ENCODE measurements at regions not wholly inside any gene's neighbourhood (a gene's known extent, or its start where the extent isn't known, plus 50 kb on each side); places are given as distances from the start of the nearest gene placed in this dataset.

DNA sequence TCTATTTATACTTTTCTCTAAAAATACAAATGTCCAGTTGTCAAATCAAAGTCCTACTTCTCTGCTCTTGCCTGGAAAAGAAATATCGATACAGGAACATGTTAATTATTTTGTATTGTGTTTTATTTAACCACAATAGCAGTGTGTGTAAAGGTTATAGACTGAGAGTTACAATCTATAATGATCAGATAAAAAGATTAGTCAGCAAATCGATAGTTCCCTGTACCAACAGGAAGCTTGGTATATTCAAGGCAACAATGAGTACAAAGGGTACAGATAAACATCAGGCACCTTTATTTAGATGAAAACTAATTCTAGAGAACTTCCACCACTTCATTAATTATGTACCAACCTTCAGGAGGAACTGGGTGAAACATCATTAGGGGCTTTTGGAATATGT is 469.5 kb downstream of the GBA3 start:
- no peaks in the 10 kb centered on the region for H3K9me3 Mint-ChIP-seq
- CTCF ChIA-PET: interaction anchor here (0.6 kb wide), 1 partner anchor 129 kb away, joined by 4 read pairs; no protein-coding TSS in a partner anchor
- no peaks in the 10 kb centered on the region for H3K36me3 Mint-ChIP-seq (ENCODE audit: low read depth)
- H3K4me3 Mint-ChIP-seq: no peak overlapping the region
- H3K27me3 Mint-ChIP-seq: no peaks in the 10 kb centered on the region
- POLR2A ChIA-PET: no interaction called here
- H3K4me1 Mint-ChIP-seq: no peaks in the 10 kb centered on the region
- no peak for DNase-seq
- no peak overlapping the region for H3K27ac Mint-ChIP-seq

DNA sequence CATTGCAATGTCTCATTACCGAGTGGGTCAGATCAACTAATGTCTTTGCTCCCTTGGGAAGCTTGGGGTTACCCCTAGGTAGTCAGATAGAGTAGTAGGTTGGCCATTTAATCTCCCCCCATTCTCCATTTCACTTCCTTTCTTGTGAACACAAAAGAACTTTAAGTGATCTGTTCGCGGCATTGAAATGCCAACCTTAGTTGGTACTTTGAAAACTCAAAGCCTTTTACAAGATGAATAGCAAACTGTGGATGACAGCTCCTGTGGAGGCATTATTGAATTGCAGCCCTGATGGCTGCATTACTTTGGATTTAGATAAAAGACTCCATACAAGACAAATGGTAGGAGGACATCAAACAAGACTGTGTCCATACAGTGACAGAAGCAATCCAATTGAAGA is 469.1 kb downstream of the GBA3 start:
- H3K4me3 Mint-ChIP-seq: no peak overlapping the region
- CTCF ChIA-PET: no interaction called here
- DNase-seq: no peak
- no peaks in the 10 kb centered on the region for H3K9me3 Mint-ChIP-seq
- H3K27ac Mint-ChIP-seq: no peak overlapping the region
- no peaks in the 10 kb centered on the region for H3K27me3 Mint-ChIP-seq
- no peaks in the 10 kb centered on the region for H3K36me3 Mint-ChIP-seq (ENCODE audit: low read depth)
- POLR2A ChIA-PET: no interaction called here
- no peaks in the 10 kb centered on the region for H3K4me1 Mint-ChIP-seq

DNA sequence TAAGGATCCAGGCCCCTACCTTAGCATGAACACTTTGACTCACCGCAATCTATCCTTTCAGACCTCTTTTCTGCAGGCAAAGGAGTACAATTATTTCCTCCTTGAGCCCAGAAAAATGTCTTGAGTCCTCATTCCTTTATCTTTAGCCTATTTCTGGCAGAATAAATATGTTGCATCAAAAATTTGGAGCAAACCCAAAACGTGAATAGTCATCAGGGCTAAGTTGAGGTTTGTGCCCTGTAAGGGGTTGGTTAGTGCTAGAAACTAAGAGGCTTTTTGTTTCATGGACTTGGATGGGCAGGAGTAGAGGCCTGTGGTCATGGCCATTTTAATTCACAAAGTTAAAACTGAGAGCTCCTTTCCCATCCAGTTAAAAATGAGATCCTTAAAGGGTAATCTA is 460.3 kb downstream of the GBA3 start:
- Mint-ChIP-seq H3K9me3 (no peaks in the 10 kb centered on the region), H3K4me1 (no peaks in the 10 kb centered on the region), H3K4me3 (no peak overlapping the region), H3K27me3 (no peaks in the 10 kb centered on the region), H3K27ac (no peak overlapping the region), H3K36me3 (ENCODE audit: low read depth) (no peaks in the 10 kb centered on the region)
- no peak for DNase-seq
- ChIA-PET POLR2A (no interaction called here), CTCF (no interaction called here)

DNA sequence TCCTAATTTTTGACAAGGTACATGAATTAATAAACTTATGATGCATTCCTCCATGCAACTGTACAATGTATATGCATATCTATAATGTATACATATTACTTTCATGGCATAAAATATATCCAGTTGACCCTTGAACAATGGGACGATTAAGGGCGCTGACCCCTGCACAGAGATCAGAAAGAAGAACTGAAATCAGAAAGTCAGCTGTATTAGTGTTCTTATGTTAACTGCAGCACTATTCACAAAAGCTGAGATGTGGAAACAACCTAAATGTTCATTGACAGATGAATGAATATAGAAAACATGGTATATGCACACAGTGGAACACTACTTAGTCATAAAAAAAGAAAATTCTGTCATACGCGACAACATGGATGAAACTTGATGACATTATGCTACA is 457.1 kb downstream of the GBA3 start:
- no peak for DNase-seq
- POLR2A ChIA-PET: no interaction called here
- CTCF ChIA-PET: no interaction called here
- no peak overlapping the region for H3K4me3 Mint-ChIP-seq
- H3K27me3 Mint-ChIP-seq: no peaks in the 10 kb centered on the region
- no peaks in the 10 kb centered on the region for H3K36me3 Mint-ChIP-seq (ENCODE audit: low read depth)
- H3K9me3 Mint-ChIP-seq: no peaks in the 10 kb centered on the region
- H3K4me1 Mint-ChIP-seq: no peaks in the 10 kb centered on the region
- no peak overlapping the region for H3K27ac Mint-ChIP-seq

DNA sequence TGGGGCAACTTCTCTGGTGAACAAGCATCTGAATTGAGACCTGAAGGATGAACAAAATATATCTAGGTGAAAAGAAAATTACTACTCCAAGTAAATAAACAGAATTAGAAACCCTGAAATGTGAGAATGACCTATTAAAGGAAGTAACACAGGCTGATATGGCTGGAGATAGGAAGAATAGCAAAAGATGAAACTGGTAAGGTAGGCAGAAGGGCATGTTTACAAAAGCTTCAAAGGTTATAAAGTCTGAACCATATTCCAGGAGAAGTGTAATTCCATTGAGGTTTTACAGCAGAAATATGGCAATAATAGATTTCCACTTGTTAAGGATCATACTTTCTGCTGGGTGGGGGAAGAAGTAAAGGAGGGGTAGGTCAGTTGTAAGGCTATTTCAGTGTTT is 452.0 kb downstream of the GBA3 start:
- CTCF ChIA-PET: no interaction called here
- POLR2A ChIA-PET: no interaction called here

DNA sequence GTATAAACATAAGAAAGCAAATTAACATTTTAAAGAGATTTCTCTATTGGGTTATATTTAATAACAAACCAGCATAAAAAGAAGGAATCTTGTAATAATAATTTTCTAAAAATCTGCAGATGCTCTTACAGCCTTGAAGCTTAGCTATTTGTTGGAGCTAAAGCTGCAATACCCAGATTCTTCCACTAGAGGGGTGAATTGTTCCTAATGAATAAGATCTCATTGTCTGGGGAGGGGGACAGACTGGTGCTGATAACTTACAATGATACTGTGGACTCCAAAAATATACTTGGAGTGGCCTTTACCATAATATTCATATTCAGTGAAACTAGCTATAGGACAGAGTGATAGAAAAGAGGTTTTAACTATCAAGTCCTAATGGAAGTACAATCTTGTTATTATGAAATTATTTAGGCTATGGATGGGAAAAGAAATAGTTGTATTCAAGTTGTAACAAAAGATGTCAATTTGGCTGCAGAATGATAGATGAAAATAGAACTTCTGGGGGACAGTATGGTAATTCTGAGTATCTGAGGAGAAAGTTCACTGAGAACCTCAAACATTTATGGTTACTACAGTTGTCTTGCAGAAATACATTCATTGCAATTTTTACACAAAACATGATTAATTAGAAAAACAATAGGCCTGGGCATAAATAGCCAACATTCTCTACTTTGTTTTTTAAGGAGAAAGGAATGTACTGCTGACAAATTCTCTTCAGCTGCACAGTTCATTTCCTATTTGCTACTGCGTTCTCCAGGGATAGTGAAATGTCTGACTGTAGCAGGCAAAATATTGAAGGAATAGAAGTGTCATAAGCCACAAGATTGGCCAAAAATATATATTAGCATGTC is 443.3 kb downstream of the GBA3 start:
- DNase-seq: peak; percentile 21
- H3K27ac Mint-ChIP-seq: no peak overlapping the region
- H3K4me3 Mint-ChIP-seq: no peak overlapping the region
- no peaks in the 10 kb centered on the region for H3K9me3 Mint-ChIP-seq
- no peaks in the 10 kb centered on the region for H3K27me3 Mint-ChIP-seq
- H3K4me1 Mint-ChIP-seq: no peaks in the 10 kb centered on the region
- no peaks in the 10 kb centered on the region for H3K36me3 Mint-ChIP-seq (ENCODE audit: low read depth)
- ChIA-PET CTCF (interaction anchor here (0.7 kb wide), 1 partner anchor 13 kb away, joined by 3 read pairs; no protein-coding TSS in a partner anchor), POLR2A (no interaction called here)

More for the DNA sequence above, 452.0 kb downstream of the GBA3 start:
- Mint-ChIP-seq H3K27ac (no peak overlapping the region), H3K9me3 (no peaks in the 10 kb centered on the region), H3K36me3 (ENCODE audit: low read depth) (no peaks in the 10 kb centered on the region), H3K4me3 (no peak overlapping the region), H3K27me3 (no peaks in the 10 kb centered on the region), H3K4me1 (no peaks in the 10 kb centered on the region)
- no peak for DNase-seq

DNA sequence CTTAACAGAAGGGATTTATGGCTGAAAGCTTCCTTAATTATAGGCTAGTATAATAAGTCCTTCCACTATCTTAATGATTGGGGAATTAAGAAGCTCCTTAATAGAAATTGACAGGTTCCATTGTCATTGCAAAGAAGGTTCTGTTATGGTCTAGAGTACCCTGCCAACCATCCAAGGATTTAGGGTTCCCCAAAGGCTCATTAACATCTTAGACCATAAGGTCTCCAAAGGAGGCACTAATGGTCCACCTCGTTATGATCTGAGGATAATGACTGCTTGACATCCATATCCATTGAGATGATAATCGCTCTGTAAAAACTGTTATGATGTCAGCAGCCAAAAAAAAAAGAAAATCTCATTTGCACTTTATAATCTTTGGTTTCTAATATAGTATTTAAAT is 441.6 kb downstream of the GBA3 start:
- Mint-ChIP-seq H3K4me3 (no peak overlapping the region), H3K27ac (no peak overlapping the region), H3K9me3 (no peaks in the 10 kb centered on the region), H3K27me3 (no peaks in the 10 kb centered on the region), H3K36me3 (ENCODE audit: low read depth) (no peaks in the 10 kb centered on the region), H3K4me1 (no peaks in the 10 kb centered on the region)
- CTCF ChIA-PET: no interaction called here
- POLR2A ChIA-PET: no interaction called here
- DNase-seq: no peak

DNA sequence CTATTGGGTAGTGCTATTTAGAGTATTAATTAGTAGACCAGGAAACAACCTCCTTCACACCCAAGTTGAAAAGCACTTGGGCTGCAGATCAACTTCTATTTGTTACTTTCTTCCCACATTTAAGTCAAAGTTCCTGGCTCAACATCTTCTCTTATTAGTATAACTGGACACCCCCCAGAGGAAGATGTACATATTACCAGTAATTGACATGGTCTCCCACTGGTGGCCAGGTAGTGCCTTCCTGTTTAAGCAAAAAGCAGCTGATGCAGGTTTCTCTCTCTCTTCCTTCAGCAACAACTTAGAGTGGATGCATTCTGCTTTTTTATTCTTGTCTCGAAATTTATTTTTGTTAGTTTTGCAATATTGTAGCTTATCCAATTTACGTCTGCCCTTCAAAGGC is 438.1 kb downstream of the GBA3 start:
- ChIA-PET POLR2A (no interaction called here), CTCF (interaction anchor here (0.9 kb wide), 1 partner anchor 8 kb away, joined by 3 read pairs; no protein-coding TSS in a partner anchor)
- Mint-ChIP-seq H3K4me1 (no peaks in the 10 kb centered on the region), H3K27me3 (no peaks in the 10 kb centered on the region), H3K4me3 (no peak overlapping the region), H3K27ac (no peak overlapping the region), H3K9me3 (no peaks in the 10 kb centered on the region), H3K36me3 (ENCODE audit: low read depth) (no peaks in the 10 kb centered on the region)
- no peak for DNase-seq

DNA sequence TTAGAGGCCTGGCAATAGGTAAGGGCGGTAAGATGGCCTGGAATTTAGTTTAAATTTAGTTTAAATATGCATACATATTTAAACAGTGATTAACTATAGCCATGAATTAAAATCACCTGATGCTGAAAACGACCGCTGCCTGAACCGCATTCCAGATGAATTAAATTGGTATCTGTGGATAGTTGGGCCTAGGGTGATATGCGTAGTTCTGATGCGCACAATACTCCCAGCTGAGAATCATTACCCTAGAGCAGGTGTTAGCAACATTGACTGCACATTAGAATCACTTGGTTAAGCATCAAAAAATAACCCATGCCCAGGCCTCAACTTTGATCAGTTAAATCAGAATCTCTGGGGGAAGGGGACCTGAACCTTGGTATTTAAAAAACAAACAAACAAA is 432.4 kb downstream of the GBA3 start:
- H3K9me3 Mint-ChIP-seq: no peaks in the 10 kb centered on the region
- H3K4me3 Mint-ChIP-seq: no peak overlapping the region
- no peaks in the 10 kb centered on the region for H3K36me3 Mint-ChIP-seq (ENCODE audit: low read depth)
- no peaks in the 10 kb centered on the region for H3K27me3 Mint-ChIP-seq
- CTCF ChIA-PET: no interaction called here
- POLR2A ChIA-PET: no interaction called here
- H3K27ac Mint-ChIP-seq: no peak overlapping the region
- no peaks in the 10 kb centered on the region for H3K4me1 Mint-ChIP-seq
- no peak for DNase-seq

DNA sequence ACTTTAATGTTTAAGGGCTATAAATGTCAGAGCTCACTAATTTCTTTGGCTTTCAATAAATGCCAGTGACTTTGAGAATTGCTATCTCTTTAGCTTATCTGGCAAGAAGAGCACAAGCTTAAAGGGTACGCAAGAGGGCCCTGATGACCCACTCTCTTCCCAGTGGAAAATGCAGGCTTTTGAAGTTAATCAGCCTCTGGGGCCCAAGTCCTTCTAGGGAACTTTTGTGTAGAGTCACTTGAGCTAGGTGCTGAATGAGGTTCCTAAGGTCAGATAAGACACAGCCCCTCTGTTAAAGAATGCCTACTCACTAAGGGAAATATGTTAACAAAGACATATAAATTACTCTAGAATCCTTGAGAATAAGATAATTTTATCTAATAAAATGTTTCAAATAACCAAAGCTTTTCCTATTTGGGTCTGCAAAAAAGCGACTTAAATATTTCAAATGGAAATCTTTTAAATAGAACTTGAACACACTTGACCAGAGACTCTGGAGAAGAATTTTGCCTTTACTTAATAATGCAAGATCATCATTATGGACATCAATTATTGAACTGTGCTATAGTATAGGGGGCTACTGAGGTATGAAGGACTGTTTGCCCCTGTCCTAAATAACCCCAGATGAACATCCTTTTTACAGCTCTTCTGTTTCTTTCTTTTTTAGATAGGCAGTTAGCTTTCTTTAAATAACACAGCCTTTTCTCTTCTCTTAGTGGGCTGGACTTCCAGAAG is 430.1 kb downstream of the GBA3 start:
- H3K4me3 Mint-ChIP-seq: no peak overlapping the region
- no peaks in the 10 kb centered on the region for H3K4me1 Mint-ChIP-seq
- ChIA-PET CTCF (interaction anchor here (0.9 kb wide), 1 partner anchor 13 kb away, joined by 3 read pairs; no protein-coding TSS in a partner anchor), POLR2A (no interaction called here)
- no peaks in the 10 kb centered on the region for H3K27me3 Mint-ChIP-seq
- no peaks in the 10 kb centered on the region for H3K36me3 Mint-ChIP-seq (ENCODE audit: low read depth)
- DNase-seq: no peak
- no peak overlapping the region for H3K27ac Mint-ChIP-seq
- H3K9me3 Mint-ChIP-seq: no peaks in the 10 kb centered on the region

DNA sequence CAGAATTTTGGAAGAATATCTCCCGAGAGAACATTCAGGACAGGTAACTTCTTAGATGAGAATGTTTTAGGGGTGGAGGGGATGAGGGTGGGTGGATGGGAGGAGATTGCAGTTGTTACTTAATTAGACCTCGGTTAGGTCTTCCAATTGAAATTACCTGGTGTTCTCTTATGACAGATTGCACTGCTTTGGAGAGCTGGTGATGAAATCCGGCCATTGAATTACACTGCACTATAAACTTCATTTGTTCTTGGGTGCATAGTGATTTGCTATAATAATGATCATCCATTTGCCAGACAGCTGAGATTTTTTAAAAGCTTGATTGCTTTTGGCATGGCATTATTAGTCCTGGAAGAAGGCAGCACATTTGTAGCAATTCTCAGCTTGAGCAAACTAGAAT is 427.6 kb downstream of the GBA3 start:
- H3K4me3 Mint-ChIP-seq: no peak overlapping the region
- H3K4me1 Mint-ChIP-seq: no peaks in the 10 kb centered on the region
- POLR2A ChIA-PET: no interaction called here
- no peaks in the 10 kb centered on the region for H3K36me3 Mint-ChIP-seq (ENCODE audit: low read depth)
- H3K27me3 Mint-ChIP-seq: no peaks in the 10 kb centered on the region
- DNase-seq: no peak
- no peaks in the 10 kb centered on the region for H3K9me3 Mint-ChIP-seq
- CTCF ChIA-PET: no interaction called here
- H3K27ac Mint-ChIP-seq: no peak overlapping the region

DNA sequence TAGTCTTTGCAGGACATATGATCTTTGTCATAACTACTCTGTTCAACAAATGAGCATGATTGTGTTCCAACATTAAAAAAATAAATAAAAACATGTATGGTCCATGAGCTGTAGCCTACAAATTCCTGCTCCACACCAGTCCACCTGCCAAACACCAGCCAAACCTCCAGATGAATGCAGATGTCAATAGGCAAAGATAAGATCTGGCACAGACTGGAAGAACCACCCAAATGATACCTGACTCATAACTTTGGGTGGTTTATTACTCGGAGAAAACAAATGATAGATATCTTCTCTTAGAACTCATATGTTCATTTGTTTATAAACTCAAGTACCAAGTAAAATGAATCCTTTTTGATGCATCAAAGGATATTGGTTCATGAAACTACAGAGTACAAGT is 425.1 kb downstream of the GBA3 start:
- H3K4me3 Mint-ChIP-seq: no peak overlapping the region
- no peak overlapping the region for H3K27ac Mint-ChIP-seq
- POLR2A ChIA-PET: no interaction called here
- no peaks in the 10 kb centered on the region for H3K9me3 Mint-ChIP-seq
- H3K4me1 Mint-ChIP-seq: no peaks in the 10 kb centered on the region
- CTCF ChIA-PET: no interaction called here
- H3K27me3 Mint-ChIP-seq: no peaks in the 10 kb centered on the region
- H3K36me3 Mint-ChIP-seq (ENCODE audit: low read depth): no peaks in the 10 kb centered on the region
- no peak for DNase-seq

DNA sequence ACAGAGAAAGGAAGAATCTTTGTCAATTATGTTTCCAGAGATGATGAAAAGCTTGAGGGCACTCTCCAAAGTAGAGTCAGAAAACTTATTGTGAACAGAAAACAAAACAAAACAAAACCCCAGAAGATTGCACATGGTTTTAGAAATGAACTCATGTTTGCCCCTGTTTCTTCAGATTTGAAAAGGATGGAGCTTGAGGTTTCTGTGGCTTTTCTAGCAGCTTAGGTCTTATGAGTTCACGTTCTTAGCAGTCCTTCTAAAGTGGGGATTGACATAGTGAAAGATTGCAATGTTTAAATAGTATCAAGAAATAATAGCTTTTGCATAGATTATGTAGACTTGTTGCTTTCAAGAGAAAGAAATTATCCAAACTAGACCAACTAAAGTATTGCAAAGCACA is 421.8 kb downstream of the GBA3 start:
- ChIA-PET CTCF (no interaction called here), POLR2A (interaction anchor here (0.5 kb wide), 1 partner anchor 290 kb away, joined by 3 read pairs; no protein-coding TSS in a partner anchor)
- Mint-ChIP-seq H3K27me3 (no peaks in the 10 kb centered on the region), H3K4me3 (no peak overlapping the region), H3K4me1 (no peaks in the 10 kb centered on the region), H3K9me3 (no peaks in the 10 kb centered on the region), H3K36me3 (ENCODE audit: low read depth) (no peaks in the 10 kb centered on the region), H3K27ac (no peak overlapping the region)
- DNase-seq: no peak

DNA sequence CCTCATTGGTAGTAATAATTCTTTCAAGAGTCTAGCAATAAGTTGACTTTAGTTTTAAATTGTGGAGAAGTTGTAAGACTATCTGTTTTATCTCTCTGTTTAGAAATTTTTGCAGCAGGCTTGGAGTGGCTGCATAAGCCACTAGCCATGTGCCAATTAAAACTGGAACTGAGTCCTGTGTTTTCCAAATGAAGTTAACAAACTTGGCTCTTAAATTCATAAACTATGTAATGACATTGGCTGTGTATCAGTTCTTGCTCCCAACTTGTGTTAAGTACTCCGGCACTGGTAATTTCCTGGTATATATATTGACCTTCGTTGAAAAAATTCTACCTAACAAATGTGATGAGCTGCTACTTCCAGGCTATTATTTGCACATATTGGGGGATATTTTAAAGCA is 420.4 kb downstream of the GBA3 start:
- no peak overlapping the region for H3K27ac Mint-ChIP-seq
- CTCF ChIA-PET: no interaction called here
- H3K36me3 Mint-ChIP-seq (ENCODE audit: low read depth): no peaks in the 10 kb centered on the region
- POLR2A ChIA-PET: no interaction called here
- no peak for DNase-seq
- H3K9me3 Mint-ChIP-seq: no peaks in the 10 kb centered on the region
- no peak overlapping the region for H3K4me3 Mint-ChIP-seq
- no peaks in the 10 kb centered on the region for H3K4me1 Mint-ChIP-seq
- no peaks in the 10 kb centered on the region for H3K27me3 Mint-ChIP-seq
